Effector CD8-positive, alpha-beta T cell (primary cell): ENCODE measurements at regions not wholly inside any gene's neighbourhood (a gene's known extent, or its start where the extent isn't known, plus 50 kb on each side); places are given as distances from the start of the nearest gene placed in this dataset.

Experiments
- DNase-seq: peaks from one replicate; lab custom pipeline; 2025; lab: John Stamatoyannopoulos, UW

DNA sequence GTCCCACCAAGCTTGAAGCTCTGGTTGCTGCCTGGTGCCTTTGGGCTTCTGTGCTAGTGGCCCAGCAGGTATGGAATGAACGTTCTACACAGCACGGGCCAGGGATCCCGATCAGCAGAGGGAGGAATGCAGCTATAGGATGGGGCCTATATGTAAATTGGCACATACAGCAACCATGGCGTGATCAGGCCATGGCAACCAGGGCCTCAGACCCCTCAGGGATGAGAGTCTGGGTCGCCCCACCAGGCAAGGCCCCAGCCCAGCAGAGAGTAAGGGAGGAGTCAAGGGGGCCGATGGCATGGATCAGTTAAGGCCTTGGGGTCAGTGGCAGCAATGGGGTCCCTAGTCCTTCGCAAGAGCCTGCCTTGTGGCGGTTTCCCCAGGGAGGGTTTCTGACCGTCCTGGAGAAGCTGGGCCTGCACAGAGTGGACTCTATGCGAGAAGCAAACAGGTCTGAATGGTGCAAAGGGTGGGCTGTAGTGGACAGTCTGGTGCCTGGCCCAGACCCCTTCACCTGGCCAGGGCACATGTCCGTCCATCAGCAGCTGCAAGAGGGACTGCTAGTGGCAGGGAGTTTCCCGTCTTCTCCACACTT is 98.2 kb upstream of the SLC22A11 start:
- DNase-seq: no peak

DNA sequence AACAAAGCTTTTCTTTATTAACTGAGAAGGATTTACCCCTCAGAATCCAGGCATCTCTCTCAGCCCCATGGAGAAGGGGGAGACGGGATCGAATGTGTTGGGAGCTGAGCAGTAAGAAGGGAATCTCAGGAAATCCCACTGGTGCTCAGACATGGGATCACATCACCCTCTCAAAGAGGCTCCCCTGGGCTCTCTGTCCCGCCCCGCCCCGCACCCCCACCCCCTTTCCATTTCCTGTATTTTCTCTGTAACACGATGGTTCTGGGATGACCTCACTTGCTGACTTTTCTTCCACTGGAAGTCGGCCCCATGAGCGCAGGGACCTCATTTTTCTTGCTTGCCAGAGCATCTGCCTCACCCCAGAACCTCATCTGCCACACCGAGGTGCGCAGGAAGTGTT is 96.7 kb upstream of the SLC22A11 start:
- no peak for DNase-seq

DNA sequence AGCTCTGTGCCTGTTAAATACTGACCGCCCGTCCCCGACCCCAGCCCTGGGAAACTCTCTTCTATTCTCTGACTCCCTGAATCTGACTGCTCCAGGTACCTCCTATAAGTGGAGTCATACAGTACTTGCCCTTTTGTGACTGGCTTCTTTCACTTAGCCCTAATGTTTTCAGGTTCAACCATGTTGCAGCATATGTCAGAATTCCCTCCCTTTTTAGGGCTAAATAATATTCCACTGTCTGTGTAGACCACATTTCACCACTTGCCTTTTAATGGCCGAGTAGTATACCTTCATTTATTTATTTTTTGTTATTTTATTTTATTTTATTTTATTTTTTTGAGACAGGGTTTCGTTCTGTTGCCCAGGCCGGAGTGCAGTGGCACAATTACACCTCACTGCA is 96.1 kb upstream of the SLC22A11 start:
- DNase-seq: no peak

DNA sequence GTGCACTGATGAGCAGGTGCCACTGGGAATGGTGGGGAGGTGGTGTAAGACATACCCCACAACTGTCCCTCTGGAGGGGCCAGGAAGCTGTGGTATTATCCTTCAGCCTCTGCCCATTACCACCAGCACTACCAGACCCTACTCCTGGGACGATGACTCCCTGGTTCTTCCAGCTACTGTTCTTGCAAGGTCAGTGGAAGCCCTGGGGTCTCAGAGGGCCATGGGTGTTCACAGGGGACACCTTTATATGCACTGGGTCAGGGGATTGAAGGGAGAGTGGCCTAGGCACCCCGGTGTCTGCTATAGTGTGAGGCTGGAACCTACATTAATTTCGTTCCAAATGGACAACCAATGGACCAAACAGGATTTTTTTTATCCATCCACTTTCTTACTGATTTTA is 94.7 kb upstream of the SLC22A11 start:
- DNase-seq: no peak

DNA sequence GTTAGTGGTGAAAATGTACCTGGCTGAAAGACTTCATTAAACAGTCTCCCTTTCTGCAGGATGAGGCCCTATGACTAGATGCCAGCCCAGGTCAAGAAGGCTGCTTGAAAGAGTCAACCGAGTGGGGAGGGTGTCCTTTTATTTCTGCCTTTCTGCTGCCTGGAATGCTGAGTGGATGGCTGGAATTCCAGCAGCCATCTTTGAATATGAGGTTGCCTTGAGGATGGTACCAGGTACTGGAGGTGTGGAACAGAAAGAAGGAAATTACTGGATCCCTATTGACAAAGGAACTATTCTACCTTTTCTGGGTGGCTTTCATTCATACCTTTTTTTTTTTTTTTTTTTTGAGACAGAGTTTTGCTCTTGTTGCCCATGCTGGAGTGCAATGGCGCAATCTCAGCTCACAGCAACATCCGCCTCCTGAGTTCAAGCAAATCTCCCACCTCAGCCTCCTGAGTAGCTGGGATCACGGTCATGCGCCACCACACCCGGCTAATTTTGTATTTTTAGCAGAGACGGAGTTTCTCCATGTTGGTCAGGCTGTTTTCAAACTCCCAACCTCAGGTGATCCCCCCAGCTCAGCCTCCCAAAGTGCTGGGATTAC is 89.5 kb upstream of the SLC22A11 start:
- no peak for DNase-seq

DNA sequence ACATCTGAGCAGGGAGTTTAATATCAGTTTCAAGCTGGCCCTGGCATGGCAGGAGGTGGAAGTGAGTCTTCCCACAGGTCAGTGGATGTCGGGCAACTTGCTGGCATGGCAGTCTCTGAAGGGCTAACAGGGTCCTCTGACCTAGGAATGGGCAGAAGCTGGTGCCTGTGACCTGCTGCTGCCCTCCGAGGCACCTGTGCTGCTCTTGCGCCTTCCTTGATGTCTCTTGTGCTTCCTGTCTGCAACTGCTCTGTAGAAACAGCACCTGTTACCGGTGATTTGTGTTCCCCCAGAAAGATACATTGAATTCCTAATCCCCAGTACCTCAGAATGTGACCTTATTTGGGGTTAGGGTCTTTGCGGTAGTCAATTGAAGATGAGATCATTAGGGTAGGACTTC is 86.5 kb upstream of the SLC22A11 start:
- no peak for DNase-seq

DNA sequence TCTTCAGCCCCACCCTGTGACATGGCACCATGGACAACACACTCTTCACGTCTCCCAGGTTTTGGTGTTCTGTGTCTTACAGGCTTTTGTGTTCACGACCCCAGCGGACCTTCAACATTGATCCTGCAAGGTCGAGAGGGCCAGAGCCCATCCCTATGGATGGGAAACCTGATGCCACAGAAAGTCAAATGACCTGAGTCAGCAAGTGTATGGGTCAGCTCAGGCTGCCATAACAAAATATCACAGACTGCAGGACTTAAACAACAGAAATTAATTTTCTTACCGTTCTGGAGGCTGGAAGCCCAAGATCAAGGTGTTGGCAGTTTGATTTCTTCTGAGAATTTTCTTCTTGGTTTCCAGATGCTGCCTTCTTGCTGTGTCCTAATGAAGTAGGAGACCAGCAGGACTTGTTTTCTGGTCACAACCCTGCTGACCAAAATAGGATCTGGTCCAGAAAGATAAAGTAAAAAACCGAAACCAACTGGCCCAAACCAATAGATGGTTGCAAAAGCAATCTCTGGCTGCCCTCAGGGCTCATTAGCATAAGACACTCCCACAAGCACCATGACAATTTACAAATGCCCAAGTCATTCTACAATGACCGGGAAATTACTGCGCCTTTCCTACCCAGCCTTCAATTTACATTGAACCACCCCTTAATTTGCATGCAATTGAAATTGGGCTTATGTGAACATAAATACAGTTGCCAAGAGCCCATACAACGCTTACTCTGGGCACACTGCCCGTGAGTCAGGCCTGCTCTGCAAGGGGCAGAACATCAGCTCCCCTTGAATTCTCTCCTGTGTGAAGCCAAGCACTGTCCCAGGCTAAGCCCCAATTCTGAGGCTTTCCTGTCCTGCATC is 82.9 kb upstream of the SLC22A11 start:
- DNase-seq: no peak

DNA sequence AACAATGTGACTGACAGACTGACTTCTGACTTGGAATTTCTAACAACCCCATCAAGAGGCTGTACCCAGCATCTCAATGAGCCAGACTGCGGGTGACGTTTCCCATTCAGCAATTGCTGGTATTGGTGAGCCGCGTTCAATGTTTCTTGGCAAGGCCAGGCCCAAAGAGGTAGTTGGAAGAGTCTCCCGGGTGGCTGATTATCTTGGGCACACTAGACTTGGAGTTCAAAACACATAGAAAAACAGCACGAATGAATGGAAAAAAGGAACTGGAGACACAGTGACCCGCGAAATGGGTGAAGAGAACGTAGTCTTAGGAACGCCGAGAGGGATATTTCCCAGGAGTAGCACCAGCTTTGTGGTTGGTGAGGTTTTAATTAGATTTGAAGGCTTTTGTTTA is 81.1 kb upstream of the SLC22A11 start:
- DNase-seq: no peak

DNA sequence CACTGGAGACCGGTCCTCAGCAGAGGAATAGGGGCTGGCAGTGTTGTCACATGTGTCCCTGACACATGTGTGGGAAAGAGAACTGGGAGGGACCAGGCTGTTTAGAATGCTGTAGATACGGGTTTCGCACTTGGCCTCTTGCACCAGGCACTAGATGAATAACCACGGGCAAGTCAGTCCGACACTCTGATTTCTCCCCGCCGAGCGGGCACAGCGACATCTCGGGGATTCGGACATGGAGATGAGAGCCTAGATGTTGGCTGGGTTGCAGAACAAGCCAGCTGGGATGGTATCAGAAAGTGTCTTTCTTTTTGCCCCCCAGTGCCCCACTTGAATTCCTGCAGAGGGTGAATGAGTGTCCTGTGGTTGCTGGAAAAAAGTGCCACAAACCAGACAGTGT is 80.6 kb upstream of the SLC22A11 start:
- DNase-seq: no peak

DNA sequence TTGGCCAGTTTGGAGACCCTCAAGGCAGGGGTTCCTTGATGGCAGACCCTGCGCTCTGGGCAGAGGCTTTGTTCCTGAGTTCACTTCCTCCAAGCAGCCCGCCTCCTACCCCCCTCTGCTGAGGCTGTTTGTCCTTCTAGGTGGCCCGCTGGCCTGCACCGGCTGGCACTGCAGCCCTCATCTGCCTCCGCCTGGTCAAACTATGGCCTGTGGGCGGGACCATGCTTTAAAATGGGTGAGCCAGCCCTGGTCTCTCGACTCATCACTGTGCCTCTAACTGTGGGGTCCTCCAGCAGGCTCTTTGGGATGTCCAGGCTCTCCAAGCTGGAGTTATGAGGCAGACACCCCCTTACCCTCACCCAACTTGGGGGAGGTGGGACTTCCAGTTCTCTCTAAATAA is 78.9 kb upstream of the SLC22A11 start:
- DNase-seq: no peak

DNA sequence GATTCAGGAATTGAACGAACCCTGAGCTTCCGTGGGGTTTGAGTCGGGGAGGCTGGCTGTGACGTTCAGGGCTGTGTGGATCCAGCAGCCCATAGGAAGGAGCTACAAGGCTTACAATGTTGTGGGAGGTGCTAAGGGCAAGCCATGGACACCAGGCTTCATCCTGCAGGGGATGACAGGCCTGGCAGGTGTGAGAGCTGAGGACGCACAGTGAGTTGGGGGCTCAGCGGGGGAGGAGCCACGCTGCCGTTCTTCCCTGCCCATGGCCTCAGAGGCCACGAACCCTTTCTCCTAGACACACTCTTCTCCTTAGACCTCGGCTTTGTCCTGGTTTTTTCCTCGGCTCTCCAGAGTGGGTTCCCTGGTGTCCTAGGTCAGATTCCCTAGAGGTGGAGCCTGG is 78.1 kb upstream of the SLC22A11 start:
- no peak for DNase-seq

DNA sequence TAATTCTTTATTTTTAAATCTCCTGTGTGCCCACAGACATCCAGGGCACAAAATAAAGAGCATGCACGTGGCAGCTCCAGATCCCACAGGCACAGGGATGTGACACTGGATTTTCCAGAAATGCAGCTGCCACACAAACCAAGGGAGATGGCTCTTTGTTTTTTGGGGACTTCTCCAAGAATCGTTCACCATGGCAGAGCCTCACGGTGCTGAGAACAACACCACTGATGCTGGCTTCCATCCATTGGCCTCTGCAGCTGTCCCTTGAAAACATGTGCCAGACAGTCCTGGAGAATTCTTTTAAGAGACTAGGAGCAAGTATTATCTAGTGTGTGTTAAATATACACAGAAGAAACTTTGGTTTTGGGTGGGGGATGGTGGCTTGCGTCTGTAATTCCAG is 73.2 kb upstream of the SLC22A11 start:
- no peak for DNase-seq

DNA sequence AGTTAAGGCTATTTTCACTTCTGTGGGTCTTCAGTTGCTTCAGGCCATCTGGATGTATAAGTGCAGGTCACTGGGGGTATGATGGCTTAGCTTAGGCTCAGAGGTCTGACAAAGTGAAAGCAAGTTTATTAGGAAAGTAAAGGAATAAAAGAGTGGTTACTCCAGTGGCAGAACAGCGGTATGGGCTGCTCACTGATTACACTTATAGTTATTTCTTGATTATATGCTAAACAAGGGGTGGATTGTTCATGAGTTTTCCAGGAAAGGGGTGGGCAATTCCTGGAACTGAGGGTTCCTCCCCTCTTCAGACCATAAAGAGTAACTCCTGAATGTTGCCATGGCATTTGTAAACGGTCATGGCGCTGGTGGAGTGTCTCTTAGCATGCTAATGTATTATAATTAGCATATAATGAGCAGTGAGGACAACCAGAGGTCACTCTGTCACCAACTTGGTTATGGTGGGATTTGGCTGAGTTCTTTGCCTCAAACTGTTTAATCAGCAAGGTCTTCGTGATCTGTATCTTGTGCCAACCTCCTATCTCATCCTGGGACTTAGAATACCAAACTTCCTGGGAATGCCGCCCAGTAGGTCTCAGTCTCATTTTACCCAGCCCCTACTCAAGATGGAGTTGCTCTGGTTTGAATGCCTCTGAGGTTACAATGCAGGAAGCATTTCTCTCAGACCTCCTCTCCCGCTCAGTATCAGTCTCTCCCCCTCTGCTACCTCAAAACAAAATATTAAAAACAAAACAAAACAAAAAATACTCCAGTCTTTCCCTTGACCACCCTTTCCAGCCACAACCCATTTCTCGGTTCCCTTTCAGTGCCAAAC is 71.3 kb upstream of the SLC22A11 start:
- no peak for DNase-seq

DNA sequence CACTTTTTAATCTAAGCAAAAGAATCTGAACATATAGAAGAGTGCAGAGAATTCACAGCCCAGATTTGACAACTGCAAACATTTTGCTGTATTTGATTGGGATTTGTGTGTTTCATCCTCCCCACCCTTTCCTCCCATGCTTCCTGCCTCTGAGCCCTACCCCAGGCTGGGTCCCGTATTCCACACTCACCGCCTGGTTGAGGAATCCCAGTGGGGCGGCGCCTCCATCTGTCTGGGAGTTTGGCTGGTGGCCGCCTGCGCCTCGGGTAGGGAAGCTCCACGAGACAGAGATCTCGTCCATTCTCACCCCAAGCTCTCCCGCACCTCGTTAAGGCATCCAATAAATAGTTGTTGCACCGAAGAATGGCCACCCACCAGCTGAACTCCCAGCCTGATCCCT is 70.7 kb upstream of the SLC22A11 start:
- DNase-seq: no peak

DNA sequence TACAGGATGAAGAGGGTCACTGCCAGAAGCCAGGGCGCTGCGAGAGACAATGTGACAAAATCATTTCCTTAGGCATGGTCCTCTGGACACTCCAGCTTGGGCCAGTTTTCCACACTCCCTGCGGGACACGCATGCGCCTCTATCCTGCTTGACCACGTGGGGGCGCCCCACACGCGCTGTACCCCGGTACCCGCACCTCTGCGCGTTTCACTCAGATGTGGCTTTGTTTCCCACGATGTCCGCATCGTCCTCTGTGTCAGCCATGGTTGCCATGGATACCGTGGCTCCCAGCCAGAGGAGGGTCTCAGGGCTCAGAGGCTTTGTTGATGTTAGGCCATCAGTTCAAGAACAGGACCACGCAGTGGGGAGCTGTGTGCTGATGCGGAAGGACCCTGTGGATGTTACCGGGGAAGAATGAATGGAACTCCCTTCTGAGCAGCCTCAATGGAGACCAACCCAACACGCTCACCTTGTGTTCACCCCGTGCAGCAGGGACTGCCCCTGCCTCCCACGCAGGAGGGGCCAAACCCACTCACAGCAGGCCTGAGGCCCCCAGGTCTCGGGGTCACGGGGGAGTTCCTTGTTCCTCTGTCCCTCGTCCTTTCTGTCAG is 65.8 kb upstream of the SLC22A11 start:
- DNase-seq: peak; percentile 5

DNA sequence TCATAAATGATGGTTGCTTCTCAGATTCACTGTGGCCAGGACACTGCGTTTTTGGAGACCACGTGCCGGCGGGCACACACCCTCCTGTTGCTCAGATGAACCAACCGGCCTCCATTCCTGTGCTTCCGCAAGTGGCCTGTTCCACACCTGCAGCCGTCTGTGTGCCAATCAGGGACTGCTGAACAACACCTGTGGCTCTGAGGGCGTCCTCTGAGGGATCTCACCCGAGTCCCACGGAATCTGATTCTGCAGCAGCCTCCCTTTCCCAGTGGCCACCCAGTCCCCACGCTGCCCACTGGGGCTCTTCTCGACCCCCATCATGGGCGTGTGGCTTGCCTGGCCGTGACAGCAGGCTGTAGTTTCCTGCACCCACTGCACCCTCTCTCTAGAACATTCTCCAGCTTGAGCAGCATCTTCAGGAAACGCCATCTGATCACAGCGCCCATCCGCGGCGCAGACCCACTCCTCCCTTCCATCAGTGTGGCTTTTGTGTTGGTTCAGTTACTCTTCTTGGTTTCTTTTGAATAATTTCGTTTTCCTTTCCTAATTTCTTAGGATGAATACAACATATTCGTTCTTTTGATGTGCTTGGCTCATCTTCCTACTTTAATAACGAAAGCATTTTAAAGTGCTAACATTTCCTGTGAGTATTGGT is 65.1 kb upstream of the SLC22A11 start:
- DNase-seq: no peak

DNA sequence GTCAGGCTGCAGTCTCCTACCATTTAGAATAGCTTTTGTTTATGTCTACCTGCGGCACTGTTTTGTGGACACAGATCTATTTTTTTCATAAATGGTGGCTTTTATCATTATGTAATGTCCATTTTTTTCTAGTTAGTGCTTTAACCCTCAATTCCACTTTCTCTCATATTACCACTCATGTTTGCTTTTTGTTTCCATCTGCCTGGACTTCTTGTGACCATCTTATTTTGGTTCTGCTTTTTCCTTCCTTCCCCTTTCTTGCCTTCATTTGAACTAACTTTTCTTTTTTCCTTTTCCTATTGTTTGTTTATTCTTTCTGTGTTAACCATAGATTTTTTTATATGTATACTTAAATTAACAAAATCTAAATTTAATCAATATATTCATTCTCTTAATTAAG is 63.2 kb upstream of the SLC22A11 start:
- DNase-seq: no peak

DNA sequence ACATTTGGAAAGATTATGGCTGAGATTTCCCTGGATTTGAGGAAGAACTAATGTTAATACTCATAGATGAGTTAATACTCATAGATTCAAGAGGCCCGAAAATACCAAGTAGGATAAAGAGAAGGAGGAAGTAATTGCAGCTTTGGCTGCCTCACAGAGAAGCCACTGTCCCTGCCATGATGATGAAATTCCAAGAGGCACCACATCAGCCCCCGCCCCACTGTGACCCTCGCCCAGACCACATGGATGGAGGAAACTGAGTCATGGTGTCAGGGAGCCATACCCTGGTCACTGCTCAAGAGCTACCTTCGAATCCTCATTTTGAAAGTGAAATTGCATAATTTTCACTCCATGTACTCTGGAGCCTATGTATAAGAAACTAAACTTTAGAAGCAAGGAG is 57.6 kb upstream of the SLC22A11 start:
- no peak for DNase-seq

DNA sequence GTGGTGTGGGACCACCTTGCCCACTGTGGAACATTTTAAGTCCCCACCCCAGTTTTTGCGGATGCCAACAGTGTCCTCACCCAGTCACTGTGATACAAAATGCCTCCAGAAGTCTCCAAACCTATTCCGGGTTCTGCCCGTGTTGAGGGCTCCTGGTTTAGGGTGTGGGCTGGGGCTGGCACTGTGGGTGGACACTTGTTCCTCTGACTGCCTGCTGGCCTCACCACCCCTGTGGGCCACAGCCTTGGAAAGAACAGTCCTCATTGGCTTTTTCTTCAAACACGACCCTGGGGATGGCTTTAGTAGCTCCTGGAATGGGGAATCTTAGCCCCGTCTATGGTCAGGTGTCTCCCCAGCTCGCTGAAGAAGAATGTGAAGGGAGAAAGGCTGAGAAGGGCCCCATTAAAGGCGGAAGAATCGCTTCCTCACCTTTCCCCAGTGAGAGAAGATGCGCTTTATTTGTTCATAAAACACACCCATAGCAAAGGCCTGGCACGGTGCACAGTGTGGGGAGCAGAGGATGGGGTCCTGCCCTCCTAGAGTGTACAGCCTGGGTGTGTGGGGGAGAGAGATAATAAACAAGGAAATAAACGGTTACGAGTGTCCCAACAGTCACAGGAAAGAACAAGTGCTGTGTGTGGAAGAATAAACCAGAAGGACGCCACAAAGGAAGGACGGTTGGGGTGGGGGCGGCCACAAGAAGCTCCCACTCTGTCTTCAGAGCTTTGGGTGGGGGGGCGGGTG is 56.3 kb upstream of the SLC22A11 start:
- no peak for DNase-seq

DNA sequence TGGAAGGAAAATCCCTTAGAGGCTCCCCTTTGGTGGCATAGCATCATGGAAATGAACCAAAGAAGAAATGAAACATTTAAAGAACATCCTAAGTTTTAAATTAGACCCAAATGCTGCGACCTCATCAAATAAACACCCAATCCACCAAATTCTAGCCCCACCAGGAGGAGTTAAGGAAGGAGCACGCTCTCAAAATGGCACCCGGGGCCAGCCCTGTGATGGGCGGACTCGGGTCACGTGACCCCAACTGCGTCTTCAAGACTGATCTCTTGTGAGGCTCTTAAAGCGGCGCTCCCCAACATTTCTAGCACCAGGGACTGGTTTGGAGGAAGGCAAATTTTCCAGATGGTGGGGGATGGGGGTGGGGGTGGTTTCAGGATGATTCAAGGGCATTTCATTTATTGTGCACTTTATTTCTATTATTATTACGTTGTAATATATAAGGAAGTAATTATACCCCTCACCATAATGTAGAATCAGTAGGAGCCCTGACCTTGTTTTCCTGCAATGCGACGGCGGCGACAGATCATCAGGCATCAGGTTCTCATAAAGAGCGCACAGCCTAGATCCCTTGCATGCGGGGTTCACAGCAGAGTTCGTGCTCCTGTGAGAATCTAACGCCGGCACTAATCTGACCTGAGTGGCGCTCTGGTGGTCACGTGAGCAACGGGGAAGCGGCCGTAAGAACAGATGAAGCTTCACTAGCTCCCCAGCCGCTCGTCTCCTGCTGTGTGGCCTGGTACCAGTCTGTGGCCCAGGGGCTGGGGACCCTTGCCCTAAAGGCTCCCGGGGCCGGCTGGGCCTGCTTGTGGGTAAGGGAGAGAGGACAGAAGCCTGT is 55.3 kb upstream of the SLC22A11 start:
- no peak for DNase-seq
